ENCODE measurements at regions not wholly inside any gene's neighbourhood (a gene's known extent, or its start where the extent isn't known, plus 50 kb on each side); places are given as distances from the start of the nearest gene placed in this dataset.

GRCh38 chr15:37819191-37819590 lies 115.2 kb upstream of the TMCO5A start:
- TF ChIP-seq POLR2AphosphoS5 (IDR thresholded peaks at IDR 0.05; ENCODE audit: low read depth): no peak
- TF ChIP-seq GABPA (IDR thresholded peaks at IDR 0.05; ENCODE audit: low read depth): no peak
- TF ChIP-seq CTCF (IDR thresholded peaks at IDR 0.05; ENCODE audit: insufficient read depth, low read length): no peak
- TF ChIP-seq SPI1 (IDR thresholded peaks at IDR 0.05; ENCODE audit: borderline replicate concordance, low read depth): no peak
- TF ChIP-seq REST (IDR thresholded peaks at IDR 0.05; ENCODE audit: insufficient replicate concordance, low read depth): no peak
- no peak for DNase-seq (ENCODE audit: low read depth in 1 of 2, low spot score in 1 of 2)
- H3K4me3 ChIP-seq (replicated peaks; ENCODE audit: insufficient read depth, low read length): no peak overlapping the region
- no peak overlapping the region for H3K27ac ChIP-seq (replicated peaks)
- no peaks in the 10 kb centered on the region for H3K27me3 ChIP-seq (ENCODE audit: insufficient read depth, poor library complexity, severe bottlenecking)

- no peak overlapping the region for H3K4me3 ChIP-seq (replicated peaks; ENCODE audit: insufficient read depth, low read length)
- H3K27ac ChIP-seq (replicated peaks): no peak overlapping the region
- no peaks in the 10 kb centered on the region for H3K27me3 ChIP-seq (ENCODE audit: insufficient read depth, poor library complexity, severe bottlenecking)
- no peak for DNase-seq (ENCODE audit: low read depth in 1 of 2, low spot score in 1 of 2)
- TF ChIP-seq GABPA (IDR thresholded peaks at IDR 0.05; ENCODE audit: low read depth) (no peak), POLR2AphosphoS5 (IDR thresholded peaks at IDR 0.05; ENCODE audit: low read depth) (no peak), CTCF (IDR thresholded peaks at IDR 0.05; ENCODE audit: insufficient read depth, low read length) (no peak), REST (IDR thresholded peaks at IDR 0.05; ENCODE audit: insufficient replicate concordance, low read depth) (no peak), SPI1 (IDR thresholded peaks at IDR 0.05; ENCODE audit: borderline replicate concordance, low read depth) (no peak)
These were observed 113.9 kb upstream of the TMCO5A start for GRCh38 chr15:37820380-37821128.

- Histone ChIP-seq H3K27me3 (ENCODE audit: insufficient read depth, poor library complexity, severe bottlenecking) (no peaks in the 10 kb centered on the region), H3K27ac (replicated peaks) (no peak overlapping the region), H3K4me3 (replicated peaks; ENCODE audit: insufficient read depth, low read length) (no peak overlapping the region)
- no peak for DNase-seq (ENCODE audit: low read depth in 1 of 2, low spot score in 1 of 2)
- TF ChIP-seq POLR2AphosphoS5 (IDR thresholded peaks at IDR 0.05; ENCODE audit: low read depth): no peak
- no peak for TF ChIP-seq SPI1 (IDR thresholded peaks at IDR 0.05; ENCODE audit: borderline replicate concordance, low read depth)
- no peak for TF ChIP-seq CTCF (IDR thresholded peaks at IDR 0.05; ENCODE audit: insufficient read depth, low read length)
- no peak for TF ChIP-seq GABPA (IDR thresholded peaks at IDR 0.05; ENCODE audit: low read depth)
- no peak for TF ChIP-seq REST (IDR thresholded peaks at IDR 0.05; ENCODE audit: insufficient replicate concordance, low read depth)
These were observed 110.7 kb upstream of the TMCO5A start for GRCh38 chr15:37823601-37824275.

Data from HL-60 (cell line).